ENCODE measurements at regions not wholly inside any gene's neighbourhood (a gene's known extent, or its start where the extent isn't known, plus 50 kb on each side); places are given as distances from the start of the nearest gene placed in this dataset.

DNA sequence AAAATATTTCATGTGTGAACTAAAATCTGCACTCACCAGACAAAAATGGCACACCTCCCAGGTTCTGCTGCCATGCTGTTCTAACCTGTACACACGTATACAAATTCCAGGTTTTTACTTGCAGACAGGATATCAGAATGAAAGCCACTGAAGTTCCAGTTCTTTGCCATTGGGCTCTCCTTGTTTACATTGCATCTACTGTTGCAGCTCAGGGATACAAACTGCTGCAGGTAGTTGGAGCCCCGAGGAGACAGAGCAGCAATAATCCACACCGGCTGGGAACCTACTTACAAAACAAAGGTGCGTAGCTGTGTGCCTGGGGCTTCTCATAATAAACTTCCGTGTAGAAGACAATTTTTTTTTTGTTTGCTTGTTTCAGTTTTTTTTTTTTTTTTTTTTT, 59.6 kb downstream of the HAPSTR1 start:
- Histone ChIP-seq H3K9me3 (ENCODE audit: control insufficient read depth in 4 of 4, low read length in 3 of 4) (no peaks in the 10 kb centered on the region), H3K36me3 (ENCODE audit: control insufficient read depth in 4 of 4, insufficient read depth in 3 of 4, low read depth in 1 of 4, low read length in 3 of 4) (no peaks in the 10 kb centered on the region), H3K9ac (ENCODE audit: low read depth in 1 of 2, low read length in 2 of 2) (no peak overlapping the region), H3K27me3 (ENCODE audit: control insufficient read depth in 4 of 4, insufficient read depth in 4 of 4, low read length in 3 of 4) (no peaks in the 10 kb centered on the region), H3K4me1 (ENCODE audit: control insufficient read depth in 4 of 4, insufficient read depth in 4 of 4, low read length in 3 of 4) (no peaks in the 10 kb centered on the region), H3K4me3 (ENCODE audit: low read depth in 1 of 3, low read length in 3 of 3) (no peak overlapping the region), H3K27ac (ENCODE audit: low read depth in 1 of 2, low read length in 2 of 2) (no peak overlapping the region)
- no peak for DNase-seq (ENCODE audit: low spot score)
- WGBS: 72% methylated on average over 5 of the region's 5 CpGs
- TF ChIP-seq RAD21 (IDR thresholded peaks at IDR 0.05) (no peak), FOXA2 (IDR thresholded peaks at IDR 0.05) (no peak), JUND (IDR thresholded peaks at IDR 0.05) (no peak), HNF4G (IDR thresholded peaks at IDR 0.05) (no peak), CTCF (IDR thresholded peaks at IDR 0.05; ENCODE audit: low read depth, low read length, missing input control) (no peak), FOXA1 (IDR thresholded peaks at IDR 0.05) (no peak), TAF1 (conservative IDR thresholded peaks at IDR 0.05) (no peak), SP1 (IDR thresholded peaks at IDR 0.05) (no peak)

DNA sequence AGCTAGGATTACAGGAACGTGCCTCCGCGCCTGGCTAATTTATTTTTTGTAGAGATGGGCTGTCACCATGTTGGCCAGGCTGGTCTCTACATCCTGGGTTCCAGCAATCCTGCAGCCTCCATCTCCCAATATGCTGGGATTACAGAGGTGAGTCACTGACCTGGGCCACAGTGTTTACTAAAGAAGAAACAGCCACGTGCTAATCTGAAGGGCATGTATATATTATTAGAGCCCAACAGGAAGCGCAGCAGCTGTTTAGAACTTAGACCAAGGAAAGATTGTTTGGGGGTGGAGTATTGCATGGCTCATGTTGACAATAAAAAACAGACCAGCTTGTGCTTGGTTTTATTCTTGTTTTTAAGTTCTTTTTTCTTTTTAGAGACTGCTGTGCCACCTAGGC, 60.2 kb downstream of the HAPSTR1 start:
- Histone ChIP-seq H3K4me3 (ENCODE audit: low read depth in 1 of 3, low read length in 3 of 3) (no peak overlapping the region), H3K9ac (ENCODE audit: low read depth in 1 of 2, low read length in 2 of 2) (no peak overlapping the region), H3K9me3 (ENCODE audit: control insufficient read depth in 4 of 4, low read length in 3 of 4) (no peaks in the 10 kb centered on the region), H3K36me3 (ENCODE audit: control insufficient read depth in 4 of 4, insufficient read depth in 3 of 4, low read depth in 1 of 4, low read length in 3 of 4) (no peaks in the 10 kb centered on the region), H3K27me3 (ENCODE audit: control insufficient read depth in 4 of 4, insufficient read depth in 4 of 4, low read length in 3 of 4) (no peaks in the 10 kb centered on the region), H3K4me1 (ENCODE audit: control insufficient read depth in 4 of 4, insufficient read depth in 4 of 4, low read length in 3 of 4) (no peaks in the 10 kb centered on the region), H3K27ac (ENCODE audit: low read depth in 1 of 2, low read length in 2 of 2) (no peak overlapping the region)
- DNase-seq (ENCODE audit: low spot score): no peak
- 67% methylated on average over 5 of the region's 5 CpGs for WGBS
- TF ChIP-seq SP1 (IDR thresholded peaks at IDR 0.05): no peak
- TF ChIP-seq TAF1 (conservative IDR thresholded peaks at IDR 0.05): no peak
- no peak for TF ChIP-seq RAD21 (IDR thresholded peaks at IDR 0.05)
- TF ChIP-seq RXRA (IDR thresholded peaks at IDR 0.05): no peak
- no peak for TF ChIP-seq YY1 (IDR thresholded peaks at IDR 0.05)
- TF ChIP-seq, protein P1, sequence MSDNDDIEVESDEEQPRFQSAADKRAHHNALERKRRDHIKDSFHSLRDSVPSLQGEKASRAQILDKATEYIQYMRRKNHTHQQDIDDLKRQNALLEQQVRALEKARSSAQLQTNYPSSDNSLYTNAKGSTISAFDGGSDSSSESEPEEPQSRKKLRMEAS (IDR thresholded peaks at IDR 0.05): no peak
- TF ChIP-seq CTCF (IDR thresholded peaks at IDR 0.05; ENCODE audit: low read depth, low read length, missing input control): no peak
- TF ChIP-seq, protein P2, sequence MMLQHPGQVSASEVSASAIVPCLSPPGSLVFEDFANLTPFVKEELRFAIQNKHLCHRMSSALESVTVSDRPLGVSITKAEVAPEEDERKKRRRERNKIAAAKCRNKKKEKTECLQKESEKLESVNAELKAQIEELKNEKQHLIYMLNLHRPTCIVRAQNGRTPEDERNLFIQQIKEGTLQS (IDR thresholded peaks at IDR 0.05): no peak
- TF ChIP-seq, protein P3, sequence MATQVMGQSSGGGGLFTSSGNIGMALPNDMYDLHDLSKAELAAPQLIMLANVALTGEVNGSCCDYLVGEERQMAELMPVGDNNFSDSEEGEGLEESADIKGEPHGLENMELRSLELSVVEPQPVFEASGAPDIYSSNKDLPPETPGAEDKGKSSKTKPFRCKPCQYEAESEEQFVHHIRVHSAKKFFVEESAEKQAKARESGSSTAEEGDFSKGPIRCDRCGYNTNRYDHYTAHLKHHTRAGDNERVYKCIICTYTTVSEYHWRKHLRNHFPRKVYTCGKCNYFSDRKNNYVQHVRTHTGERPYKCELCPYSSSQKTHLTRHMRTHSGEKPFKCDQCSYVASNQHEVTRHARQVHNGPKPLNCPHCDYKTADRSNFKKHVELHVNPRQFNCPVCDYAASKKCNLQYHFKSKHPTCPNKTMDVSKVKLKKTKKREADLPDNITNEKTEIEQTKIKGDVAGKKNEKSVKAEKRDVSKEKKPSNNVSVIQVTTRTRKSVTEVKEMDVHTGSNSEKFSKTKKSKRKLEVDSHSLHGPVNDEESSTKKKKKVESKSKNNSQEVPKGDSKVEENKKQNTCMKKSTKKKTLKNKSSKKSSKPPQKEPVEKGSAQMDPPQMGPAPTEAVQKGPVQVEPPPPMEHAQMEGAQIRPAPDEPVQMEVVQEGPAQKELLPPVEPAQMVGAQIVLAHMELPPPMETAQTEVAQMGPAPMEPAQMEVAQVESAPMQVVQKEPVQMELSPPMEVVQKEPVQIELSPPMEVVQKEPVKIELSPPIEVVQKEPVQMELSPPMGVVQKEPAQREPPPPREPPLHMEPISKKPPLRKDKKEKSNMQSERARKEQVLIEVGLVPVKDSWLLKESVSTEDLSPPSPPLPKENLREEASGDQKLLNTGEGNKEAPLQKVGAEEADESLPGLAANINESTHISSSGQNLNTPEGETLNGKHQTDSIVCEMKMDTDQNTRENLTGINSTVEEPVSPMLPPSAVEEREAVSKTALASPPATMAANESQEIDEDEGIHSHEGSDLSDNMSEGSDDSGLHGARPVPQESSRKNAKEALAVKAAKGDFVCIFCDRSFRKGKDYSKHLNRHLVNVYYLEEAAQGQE (IDR thresholded peaks at IDR 0.05): no peak
- no peak for TF ChIP-seq FOXA1 (IDR thresholded peaks at IDR 0.05)
- TF ChIP-seq FOXA2 (IDR thresholded peaks at IDR 0.05): no peak

Measured in liver (tissue), 8 donors.